Sigmoid colon (tissue), 6 donors: ENCODE measurements at regions not wholly inside any gene's neighbourhood (a gene's known extent, or its start where the extent isn't known, plus 50 kb on each side); places are given as distances from the start of the nearest gene placed in this dataset.

Experiments
- DNase-seq: peaks from one replicate; pipeline ENCODE4 v3.0.0-alpha.2; 2019
- H3K27ac ChIP-seq, 4 donors: fragments of 200-600 bp; sonication (generic); one replicate each; pipeline ENCODE4 v1.5.1; 2016 to 2019; ENCODE audit warnings: mild to moderate bottlenecking in 1 of 4
- H3K27me3 ChIP-seq, 3 donors: fragments of 200-600 bp; sonication (generic); one replicate each; pipeline ENCODE4 v1.5.1; 2019; ENCODE audit warnings: mild to moderate bottlenecking in 1 of 3
- H3K36me3 ChIP-seq, 4 donors: fragments of 200-600 bp; sonication (generic); one replicate each; pipeline ENCODE4 v1.5.1; 2016 to 2019
- H3K4me1 ChIP-seq, 4 donors: fragments of 200-600 bp; sonication (generic); one replicate each; pipeline ENCODE4 v1.5.1; 2017 to 2019
- H3K4me3 ChIP-seq, 4 donors: fragments of 200-600 bp; sonication (generic); one replicate each; pipeline ENCODE4 v1.5.1; 2017 to 2019; ENCODE audit warnings: mild to moderate bottlenecking in 2 of 4, moderate library complexity in 1 of 4
- H3K9me3 ChIP-seq, 4 donors: fragments of 200-600 bp in 3 of 4; sonication (generic) in 3 of 4; one replicate each; pipeline versions ENCODE4 v1.5.1 to v1.6.1; 2013 to 2019
- EP300 ChIP-seq, 4 donors: sonication (generic); formaldehyde crosslinking; IDR thresholded peaks; one replicate each; pipeline ENCODE4 v1.6.1; 2017; ENCODE audit warnings: antibody characterized with exemption in 4 of 4
- POLR2A ChIP-seq, 2 donors: fragments of 450-650 bp; IDR thresholded peaks; one replicate each; pipeline ENCODE4 v1.6.1; 2016; ENCODE audit warnings: antibody characterized with exemption in 2 of 2, mild to moderate bottlenecking in 2 of 2, moderate library complexity in 2 of 2
- POLR2AphosphoS5 ChIP-seq, 4 donors: sonication (generic); formaldehyde crosslinking; IDR thresholded peaks; one replicate each; pipeline ENCODE4 v1.6.1; 2017; ENCODE audit warnings: antibody characterized with exemption in 4 of 4
- WGBS, 2 donors: extraction: QIAGEN DNeasy Blood & Tissue Kit; methylation state at CpG; one replicate each; pipeline ENCODE4 v1.1.7; 2013; 5-methylcytosine and 5-hydroxymethylcytosine counted together
- intact Hi-C: fragments of 100-400 bp; cut with DNase I; formaldehyde crosslinking; loops from one replicate; pipeline ENCODE4 v1.15.1; 2023
- TF ChIP-seq, protein P1 (sequence below), 4 experiments: fragments of 450-650 bp in 3 of 4; fragments of 200-600 bp in 1 of 4; IDR thresholded peaks; one replicate each; pipeline ENCODE4 v1.5.1; 2016 to 2019; ENCODE audit warnings: antibody characterized with exemption in 4 of 4, mild to moderate bottlenecking in 3 of 4, moderate library complexity in 2 of 4
- donor health status: healthy with polysubstance abuse.
- donor health status: healthy.

DNA sequence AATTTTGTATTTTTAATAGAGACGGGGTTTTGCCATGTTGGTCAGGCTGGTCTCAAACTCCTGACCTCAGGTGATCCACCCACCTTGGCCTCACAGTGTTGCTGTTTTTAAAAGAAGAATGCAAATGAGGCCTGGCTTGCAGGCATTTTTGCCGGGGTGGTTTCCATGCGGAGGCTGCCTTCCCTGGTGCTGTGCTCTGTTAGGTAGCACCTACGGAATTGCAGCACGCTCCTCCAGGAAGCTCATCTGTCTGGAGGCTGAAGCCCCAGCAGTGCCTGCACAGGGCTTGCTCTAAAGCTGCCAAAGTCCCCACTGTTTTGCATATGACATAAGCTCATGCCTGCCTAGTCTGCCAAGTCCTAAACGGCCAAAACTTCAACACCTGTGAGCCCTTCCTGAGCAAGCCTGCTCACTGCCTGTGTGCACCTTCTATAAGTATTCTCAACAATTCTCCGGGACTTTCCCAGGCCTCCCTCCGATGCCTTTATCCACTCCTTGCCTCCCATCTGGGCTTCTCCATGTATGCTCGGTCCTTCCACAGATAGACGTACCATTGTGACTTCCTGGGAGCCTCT is 551.3 kb upstream of the RAB6C start:
- H3K27me3 ChIP-seq: no peaks in the 10 kb centered on the region
- H3K27ac ChIP-seq: no peak overlapping the region
- peaks cover 0 to 8% (median 4%) of the 10 kb centered on the region in 4 donors for H3K4me1 ChIP-seq
- H3K9me3 ChIP-seq: no peaks in the 10 kb centered on the region
- H3K36me3 ChIP-seq: no peaks in the 10 kb centered on the region
- WGBS, 2 donors: 84 to 87% methylated on average over 10 of the region's 10 CpGs
- no peak overlapping the region for H3K4me3 ChIP-seq
- intact Hi-C loops: no loop called here
- DNase-seq: no peak
- TF ChIP-seq POLR2A (IDR thresholded peaks at IDR 0.05): no peak
- TF ChIP-seq, protein P1, sequence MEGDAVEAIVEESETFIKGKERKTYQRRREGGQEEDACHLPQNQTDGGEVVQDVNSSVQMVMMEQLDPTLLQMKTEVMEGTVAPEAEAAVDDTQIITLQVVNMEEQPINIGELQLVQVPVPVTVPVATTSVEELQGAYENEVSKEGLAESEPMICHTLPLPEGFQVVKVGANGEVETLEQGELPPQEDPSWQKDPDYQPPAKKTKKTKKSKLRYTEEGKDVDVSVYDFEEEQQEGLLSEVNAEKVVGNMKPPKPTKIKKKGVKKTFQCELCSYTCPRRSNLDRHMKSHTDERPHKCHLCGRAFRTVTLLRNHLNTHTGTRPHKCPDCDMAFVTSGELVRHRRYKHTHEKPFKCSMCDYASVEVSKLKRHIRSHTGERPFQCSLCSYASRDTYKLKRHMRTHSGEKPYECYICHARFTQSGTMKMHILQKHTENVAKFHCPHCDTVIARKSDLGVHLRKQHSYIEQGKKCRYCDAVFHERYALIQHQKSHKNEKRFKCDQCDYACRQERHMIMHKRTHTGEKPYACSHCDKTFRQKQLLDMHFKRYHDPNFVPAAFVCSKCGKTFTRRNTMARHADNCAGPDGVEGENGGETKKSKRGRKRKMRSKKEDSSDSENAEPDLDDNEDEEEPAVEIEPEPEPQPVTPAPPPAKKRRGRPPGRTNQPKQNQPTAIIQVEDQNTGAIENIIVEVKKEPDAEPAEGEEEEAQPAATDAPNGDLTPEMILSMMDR (IDR thresholded peaks at IDR 0.05): no peak
- TF ChIP-seq POLR2AphosphoS5 (IDR thresholded peaks at IDR 0.05): no peak
- no peak for TF ChIP-seq EP300 (IDR thresholded peaks at IDR 0.05)

DNA sequence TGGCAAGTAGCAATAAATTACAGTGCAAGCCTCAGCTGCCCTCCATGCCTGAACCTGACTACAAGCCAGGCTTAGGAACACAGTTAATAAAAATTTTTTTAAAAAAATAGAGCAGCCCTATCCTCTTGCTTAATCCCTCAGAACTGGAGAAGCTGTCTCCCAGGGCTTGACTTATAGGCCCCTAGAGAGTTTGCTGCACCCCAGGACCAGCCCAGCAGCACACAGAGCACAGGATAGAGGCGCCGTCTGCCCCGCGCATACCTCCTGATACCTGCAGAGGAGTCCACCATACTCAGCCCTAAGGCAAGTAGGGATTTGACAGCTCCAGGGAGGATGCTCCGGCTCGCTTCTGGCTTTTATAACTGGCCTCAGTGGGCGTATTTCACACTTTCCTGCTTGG is 548.6 kb upstream of the RAB6C start:
- H3K27ac ChIP-seq: no peak overlapping the region
- intact Hi-C loops: no loop called here
- H3K4me1 ChIP-seq: peaks cover 0 to 8% (median 4%) of the 10 kb centered on the region in 4 donors
- H3K36me3 ChIP-seq: no peaks in the 10 kb centered on the region
- no peaks in the 10 kb centered on the region for H3K9me3 ChIP-seq
- no peak overlapping the region for H3K4me3 ChIP-seq
- no peak for DNase-seq
- no peak for TF ChIP-seq POLR2A (IDR thresholded peaks at IDR 0.05)
- TF ChIP-seq EP300 (IDR thresholded peaks at IDR 0.05): no peak
- no peak for TF ChIP-seq POLR2AphosphoS5 (IDR thresholded peaks at IDR 0.05)
- TF ChIP-seq, protein P1 (IDR thresholded peaks at IDR 0.05): no peak
- 76 to 77% methylated on average over 7 of the region's 7 CpGs for WGBS, 2 donors
- no peaks in the 10 kb centered on the region for H3K27me3 ChIP-seq

DNA sequence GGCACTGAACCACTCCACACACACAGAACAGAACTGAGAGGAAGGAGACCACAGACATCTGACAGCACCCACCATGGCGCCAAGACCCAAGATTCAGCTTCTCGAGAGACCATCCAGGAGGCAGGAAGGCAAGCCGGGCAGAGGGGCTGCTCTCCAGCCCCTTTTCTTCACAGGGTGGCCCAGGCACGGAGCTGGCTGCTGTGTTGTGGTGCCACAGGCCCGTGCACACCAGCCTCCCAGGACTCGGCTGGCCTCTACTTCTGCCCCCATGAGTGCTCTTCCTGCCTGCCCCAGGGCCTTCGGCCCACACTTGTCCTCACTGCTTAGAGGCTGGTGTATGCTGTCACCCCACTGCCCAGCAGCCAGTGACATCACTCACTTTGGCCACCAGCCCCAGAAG is 547.6 kb upstream of the RAB6C start:
- Histone ChIP-seq H3K4me1 (peaks cover 0 to 8% (median 4%) of the 10 kb centered on the region in 4 donors), H3K27ac (no peak overlapping the region), H3K9me3 (no peaks in the 10 kb centered on the region), H3K4me3 (no peak overlapping the region), H3K27me3 (no peaks in the 10 kb centered on the region), H3K36me3 (no peaks in the 10 kb centered on the region)
- intact Hi-C loops: no loop called here
- WGBS, 2 donors: 83 to 89% methylated on average over 7 of the region's 7 CpGs
- DNase-seq: no peak
- TF ChIP-seq EP300 (IDR thresholded peaks at IDR 0.05): no peak
- TF ChIP-seq, protein P1 (IDR thresholded peaks at IDR 0.05): no peak
- no peak for TF ChIP-seq POLR2AphosphoS5 (IDR thresholded peaks at IDR 0.05)
- TF ChIP-seq POLR2A (IDR thresholded peaks at IDR 0.05): no peak

DNA sequence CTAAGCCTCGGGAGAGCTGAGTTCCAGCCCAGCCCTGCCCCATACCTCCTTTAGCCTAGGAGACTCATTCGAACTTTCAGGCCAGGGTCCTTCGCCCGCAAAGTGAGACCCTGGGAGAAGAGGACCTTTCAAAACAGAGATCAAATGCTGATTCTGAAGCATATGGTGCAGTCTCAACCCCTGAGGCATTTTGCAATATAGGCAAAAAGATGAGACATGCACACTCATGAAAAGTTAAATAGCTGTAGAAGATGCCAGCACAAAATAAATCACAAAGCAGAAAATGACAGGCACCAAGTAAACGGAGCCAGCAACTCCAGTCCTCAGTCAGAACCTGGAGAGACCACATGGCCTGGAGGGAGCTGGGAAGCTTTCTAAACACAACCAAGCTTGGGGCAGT is 542.7 kb upstream of the RAB6C start:
- no peaks in the 10 kb centered on the region for H3K36me3 ChIP-seq
- H3K4me1 ChIP-seq: peaks cover 0 to 5% (median 0%) of the 10 kb centered on the region in 4 donors
- H3K9me3 ChIP-seq: no peaks in the 10 kb centered on the region
- H3K27ac ChIP-seq: no peak overlapping the region
- H3K4me3 ChIP-seq: no peak overlapping the region
- WGBS, 2 donors: 64 to 82% methylated on average over 5 of the region's 5 CpGs
- no peak for DNase-seq
- TF ChIP-seq, protein P1 (IDR thresholded peaks at IDR 0.05): no peak
- TF ChIP-seq EP300 (IDR thresholded peaks at IDR 0.05) (no peak), POLR2A (IDR thresholded peaks at IDR 0.05) (no peak), POLR2AphosphoS5 (IDR thresholded peaks at IDR 0.05) (no peak)
- H3K27me3 ChIP-seq: no peaks in the 10 kb centered on the region
- intact Hi-C loops: no loop called here

DNA sequence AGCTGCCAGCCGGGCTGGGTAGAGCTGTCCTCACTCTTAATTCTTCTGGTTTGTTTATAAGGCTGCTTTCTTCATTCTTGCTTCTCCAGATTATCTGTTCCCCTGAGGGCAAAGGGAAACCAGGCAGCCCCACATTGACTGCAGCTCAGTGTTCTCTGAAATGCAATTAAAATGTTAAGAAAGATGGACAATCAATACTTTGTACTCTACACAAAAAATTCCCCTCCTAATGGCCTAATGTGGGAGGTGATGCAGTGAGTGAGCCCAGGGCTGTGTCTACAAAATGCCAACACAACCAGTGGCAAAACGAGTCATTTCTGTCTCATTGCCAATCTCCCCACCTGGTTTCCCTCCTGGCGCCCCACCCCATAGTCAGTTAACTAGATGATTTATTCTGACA is 541.7 kb upstream of the RAB6C start:
- no peaks in the 10 kb centered on the region for H3K9me3 ChIP-seq

More for the DNA sequence above, 541.7 kb upstream of the RAB6C start:
- WGBS, 2 donors: 40 to 72% methylated on average over 3 of the region's 3 CpGs
- Histone ChIP-seq H3K4me3 (no peak overlapping the region), H3K27me3 (no peaks in the 10 kb centered on the region), H3K27ac (no peak overlapping the region), H3K4me1 (peaks cover 0 to 5% (median 0%) of the 10 kb centered on the region in 4 donors), H3K36me3 (no peaks in the 10 kb centered on the region)
- no peak for DNase-seq
- intact Hi-C loops: no loop called here
- TF ChIP-seq POLR2AphosphoS5 (IDR thresholded peaks at IDR 0.05) (no peak), EP300 (IDR thresholded peaks at IDR 0.05) (no peak), POLR2A (IDR thresholded peaks at IDR 0.05) (no peak)
- TF ChIP-seq, protein P1 (IDR thresholded peaks at IDR 0.05): no peak
